Chondrocyte (in vitro differentiated cells): ENCODE measurements at regions not wholly inside any gene's neighbourhood (a gene's known extent, or its start where the extent isn't known, plus 50 kb on each side); places are given as distances from the start of the nearest gene placed in this dataset.

Experiments used
- DNase-seq: peaks from one replicate; pipeline ENCODE4 v3.0.0; 2021; ENCODE audit warnings: mixed read lengths, low spot score
- H3K27ac Mint-ChIP-seq: one replicate; pipeline ENCODE4 v1.8.0; 2021; ENCODE audit warnings: mild to moderate bottlenecking, moderate library complexity, mixed read lengths; ENCODE audit not compliant: unreplicated experiment
- H3K27me3 Mint-ChIP-seq: 2 replicates; pipeline ENCODE4 v1.8.0; 2021; ENCODE audit warnings: low read depth, mixed read lengths
- H3K36me3 Mint-ChIP-seq: 2 replicates; pipeline ENCODE4 v1.8.0; 2021; ENCODE audit warnings: low read depth, mixed read lengths
- H3K4me1 Mint-ChIP-seq: 2 replicates; pipeline ENCODE4 v1.8.0; 2021; ENCODE audit warnings: low read depth, mild to moderate bottlenecking, mixed read lengths
- H3K4me3 Mint-ChIP-seq: one replicate; pipeline ENCODE4 v1.8.0; 2021; ENCODE audit warnings: mild to moderate bottlenecking, moderate library complexity, mixed read lengths; ENCODE audit not compliant: unreplicated experiment
- H3K9me3 Mint-ChIP-seq: 2 replicates; pipeline ENCODE4 v1.8.0; 2021; ENCODE audit warnings: low read depth, mixed read lengths
- TF ChIP-seq, protein P1 (sequence below): fragments of 200-600 bp; sonication (generic); IDR thresholded peaks from 2 replicates; pipeline ENCODE4 v1.5.0; 2021; ENCODE audit warnings: antibody characterized with exemption, mild to moderate bottlenecking, moderate library complexity

DNA sequence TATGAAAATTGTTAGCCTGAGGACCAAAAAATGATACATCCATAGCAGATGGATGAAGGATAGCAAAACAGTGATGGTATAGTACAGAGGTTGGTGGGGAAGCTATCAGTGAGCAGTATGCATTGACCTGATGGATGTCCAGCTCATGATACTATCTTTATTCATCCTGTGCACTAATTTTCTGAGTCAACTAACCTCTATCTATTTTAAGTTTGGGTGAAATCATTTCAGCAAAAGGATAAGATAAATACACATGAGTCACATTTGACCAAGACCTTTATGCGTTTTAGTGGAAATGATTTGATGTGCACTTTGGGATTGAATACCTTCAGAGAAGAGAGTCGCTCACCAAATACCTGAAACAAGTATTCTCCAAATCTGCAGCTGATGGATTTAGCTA is 351.0 kb upstream of the NR3C2 start:
- Mint-ChIP-seq H3K27me3 (peaks cover 2% of the 10 kb centered on the region), H3K4me1 (no peaks in the 10 kb centered on the region), H3K36me3 (no peaks in the 10 kb centered on the region), H3K4me3 (no peak overlapping the region), H3K27ac (no peak overlapping the region), H3K9me3 (no peaks in the 10 kb centered on the region)
- no peak for DNase-seq
- TF ChIP-seq, protein P1, sequence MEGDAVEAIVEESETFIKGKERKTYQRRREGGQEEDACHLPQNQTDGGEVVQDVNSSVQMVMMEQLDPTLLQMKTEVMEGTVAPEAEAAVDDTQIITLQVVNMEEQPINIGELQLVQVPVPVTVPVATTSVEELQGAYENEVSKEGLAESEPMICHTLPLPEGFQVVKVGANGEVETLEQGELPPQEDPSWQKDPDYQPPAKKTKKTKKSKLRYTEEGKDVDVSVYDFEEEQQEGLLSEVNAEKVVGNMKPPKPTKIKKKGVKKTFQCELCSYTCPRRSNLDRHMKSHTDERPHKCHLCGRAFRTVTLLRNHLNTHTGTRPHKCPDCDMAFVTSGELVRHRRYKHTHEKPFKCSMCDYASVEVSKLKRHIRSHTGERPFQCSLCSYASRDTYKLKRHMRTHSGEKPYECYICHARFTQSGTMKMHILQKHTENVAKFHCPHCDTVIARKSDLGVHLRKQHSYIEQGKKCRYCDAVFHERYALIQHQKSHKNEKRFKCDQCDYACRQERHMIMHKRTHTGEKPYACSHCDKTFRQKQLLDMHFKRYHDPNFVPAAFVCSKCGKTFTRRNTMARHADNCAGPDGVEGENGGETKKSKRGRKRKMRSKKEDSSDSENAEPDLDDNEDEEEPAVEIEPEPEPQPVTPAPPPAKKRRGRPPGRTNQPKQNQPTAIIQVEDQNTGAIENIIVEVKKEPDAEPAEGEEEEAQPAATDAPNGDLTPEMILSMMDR, result no peak

DNA sequence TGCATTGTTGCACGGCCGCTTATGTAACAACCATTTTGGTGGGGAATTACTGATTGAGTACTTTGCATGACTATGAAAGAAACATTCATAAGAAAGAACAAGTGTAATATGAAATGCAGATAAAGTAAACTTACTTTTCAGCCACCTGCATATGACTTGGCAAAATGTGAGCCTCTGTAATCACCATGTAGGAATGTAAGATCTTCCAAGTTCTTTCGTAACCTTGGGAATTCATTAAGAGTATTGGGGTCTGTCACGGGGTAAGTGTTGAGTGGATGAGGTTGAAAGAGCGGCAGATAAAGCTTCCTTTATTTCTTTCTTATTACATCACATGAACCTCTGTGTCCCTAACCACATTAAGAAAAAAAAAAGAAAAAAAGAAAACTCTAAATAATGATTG is 348.5 kb upstream of the NR3C2 start:
- Mint-ChIP-seq H3K27ac (no peak overlapping the region), H3K9me3 (no peaks in the 10 kb centered on the region), H3K4me3 (no peak overlapping the region), H3K36me3 (no peaks in the 10 kb centered on the region), H3K4me1 (no peaks in the 10 kb centered on the region), H3K27me3 (peaks cover 2% of the 10 kb centered on the region)
- TF ChIP-seq, protein P1, result no peak
- DNase-seq, result no peak

DNA sequence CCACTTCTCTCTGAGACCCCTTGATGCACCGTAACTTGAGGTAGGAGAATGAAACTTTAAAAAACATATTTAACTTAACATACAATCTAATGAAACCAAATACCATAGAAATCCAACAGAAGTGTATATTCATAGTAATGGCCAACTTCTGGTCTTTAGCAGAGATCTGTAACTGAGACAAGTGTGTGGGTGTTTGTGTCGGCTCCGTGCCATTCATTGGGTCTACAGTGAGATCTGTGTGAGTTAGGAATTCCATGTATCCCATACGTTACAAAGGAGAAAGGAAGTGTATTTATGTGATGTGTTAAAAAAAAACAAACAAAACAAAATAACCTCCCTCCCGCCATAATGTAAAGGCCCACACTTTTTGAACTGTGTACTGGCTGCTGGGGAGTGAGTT is 348.0 kb upstream of the NR3C2 start:
- TF ChIP-seq, protein P1, result no peak
- H3K4me1 Mint-ChIP-seq, result no peaks in the 10 kb centered on the region
- no peak for DNase-seq
- H3K9me3 Mint-ChIP-seq, result no peaks in the 10 kb centered on the region
- no peaks in the 10 kb centered on the region for H3K36me3 Mint-ChIP-seq
- H3K27ac Mint-ChIP-seq, result no peak overlapping the region
- peaks cover 4% of the 10 kb centered on the region for H3K27me3 Mint-ChIP-seq
- H3K4me3 Mint-ChIP-seq, result no peak overlapping the region

DNA sequence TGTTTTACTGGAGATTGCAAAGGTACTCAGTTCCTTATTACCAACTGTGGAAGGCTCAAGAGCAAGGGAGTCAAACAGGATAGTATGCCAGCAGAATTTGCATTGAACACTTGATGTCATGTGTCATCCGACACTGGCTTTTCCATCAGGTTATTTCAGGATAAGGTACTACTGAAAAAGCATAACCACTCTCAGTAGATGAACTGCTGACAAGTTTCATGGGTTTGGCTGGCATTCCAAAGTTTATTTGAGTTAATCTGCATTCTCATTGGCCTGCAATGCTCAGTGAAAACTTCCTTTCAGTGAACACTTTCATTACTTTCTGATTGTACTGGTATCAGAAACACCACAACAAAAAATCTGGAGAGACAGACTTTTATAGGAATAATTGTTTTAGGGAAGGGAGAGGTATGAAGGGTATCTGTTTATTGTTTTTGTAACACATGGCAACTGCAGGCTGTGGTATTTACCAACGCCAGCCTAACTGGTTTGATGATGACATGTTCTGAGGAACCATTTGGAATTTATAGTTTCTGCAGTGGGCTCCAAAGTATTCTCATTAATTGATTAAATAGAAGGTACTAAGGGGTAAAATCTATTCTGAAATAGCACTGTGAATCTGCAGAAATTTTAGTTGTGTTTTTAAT is 345.7 kb upstream of the NR3C2 start:
- DNase-seq, result no peak
- Mint-ChIP-seq H3K36me3 (no peaks in the 10 kb centered on the region), H3K27ac (no peak overlapping the region), H3K4me1 (no peaks in the 10 kb centered on the region), H3K4me3 (no peak overlapping the region), H3K9me3 (no peaks in the 10 kb centered on the region), H3K27me3 (peaks cover 4% of the 10 kb centered on the region)
- TF ChIP-seq, protein P1, result no peak

DNA sequence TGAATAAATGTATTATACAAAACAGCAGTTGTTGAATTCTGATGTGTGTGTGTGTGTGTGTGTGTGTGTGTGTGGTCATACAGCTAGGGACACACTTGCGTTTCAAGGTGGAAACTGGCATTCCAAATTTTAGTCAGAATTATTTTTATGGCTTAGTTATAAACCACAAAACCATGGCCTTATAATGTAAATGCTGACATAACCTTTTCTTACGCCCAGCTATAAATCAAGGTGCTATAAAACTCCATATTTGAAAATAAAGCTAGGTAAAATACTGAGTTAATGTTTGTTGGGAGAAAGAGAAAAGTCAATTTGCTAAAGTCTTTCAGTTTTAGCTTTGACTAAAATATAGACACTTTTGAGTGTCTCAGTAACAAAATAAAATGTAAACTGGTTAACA is 345.1 kb upstream of the NR3C2 start:
- no peak for DNase-seq
- H3K27me3 Mint-ChIP-seq, result peaks cover 4% of the 10 kb centered on the region
- no peak overlapping the region for H3K4me3 Mint-ChIP-seq
- TF ChIP-seq, protein P1, result no peak
- H3K36me3 Mint-ChIP-seq, result no peaks in the 10 kb centered on the region
- no peak overlapping the region for H3K27ac Mint-ChIP-seq
- H3K4me1 Mint-ChIP-seq, result no peaks in the 10 kb centered on the region
- no peaks in the 10 kb centered on the region for H3K9me3 Mint-ChIP-seq
